NCI-H1436 (cell line): ENCODE measurements at regions not wholly inside any gene's neighbourhood (a gene's known extent, or its start where the extent isn't known, plus 50 kb on each side); places are given as distances from the start of the nearest gene placed in this dataset.
"Not testable (repeated sequence)": the region's sequence is repeated elsewhere in the genome, so short reads cannot be mapped to it uniquely, and the experiment has no call there.

Experiments used
- DNase-seq: peaks from one replicate; lab custom pipeline; 2025; lab: John Stamatoyannopoulos, UW

DNA sequence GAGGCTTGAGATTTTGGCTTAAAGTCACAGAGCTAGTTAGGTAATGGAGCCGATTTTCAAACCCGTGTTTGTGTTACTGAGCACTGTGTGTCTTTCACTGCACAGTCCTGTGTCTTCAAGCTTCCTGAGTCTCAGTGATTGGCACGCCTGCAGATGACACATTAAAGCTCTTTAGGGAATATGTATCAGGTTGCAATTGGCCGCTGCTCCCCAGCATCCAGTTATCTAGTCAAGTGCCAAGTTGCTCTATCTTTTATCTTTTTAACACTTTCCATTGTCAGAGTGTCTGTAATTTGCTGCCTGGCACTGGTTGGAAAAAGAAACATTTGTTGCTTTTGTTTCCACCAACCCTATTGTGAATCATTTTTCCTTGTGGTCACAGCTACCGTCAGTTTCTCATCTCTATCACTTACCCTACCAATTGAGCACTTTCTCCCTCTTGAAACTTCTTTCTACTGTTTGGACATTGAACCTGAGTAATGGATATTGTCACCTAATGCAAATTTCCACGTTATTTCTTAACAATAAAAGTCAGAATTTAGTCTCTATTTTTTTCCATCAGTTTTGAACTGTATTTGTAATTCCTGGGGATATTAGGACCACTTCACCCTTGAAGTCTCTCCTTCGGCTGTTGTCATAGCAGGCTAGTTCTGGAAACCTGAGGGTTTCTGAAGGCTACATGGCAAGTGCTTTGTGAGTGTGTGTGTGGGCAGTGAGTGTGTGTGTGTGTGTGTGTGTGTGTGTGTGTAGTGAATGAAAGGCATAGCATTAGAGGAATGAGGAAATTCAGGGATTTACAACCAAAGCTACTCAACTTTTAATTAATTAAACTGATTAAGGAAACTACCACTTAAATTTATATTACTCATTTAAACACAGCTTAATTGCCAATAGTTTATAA is 274.3 kb downstream of the ISL1 start:
- DNase-seq: no peak

DNA sequence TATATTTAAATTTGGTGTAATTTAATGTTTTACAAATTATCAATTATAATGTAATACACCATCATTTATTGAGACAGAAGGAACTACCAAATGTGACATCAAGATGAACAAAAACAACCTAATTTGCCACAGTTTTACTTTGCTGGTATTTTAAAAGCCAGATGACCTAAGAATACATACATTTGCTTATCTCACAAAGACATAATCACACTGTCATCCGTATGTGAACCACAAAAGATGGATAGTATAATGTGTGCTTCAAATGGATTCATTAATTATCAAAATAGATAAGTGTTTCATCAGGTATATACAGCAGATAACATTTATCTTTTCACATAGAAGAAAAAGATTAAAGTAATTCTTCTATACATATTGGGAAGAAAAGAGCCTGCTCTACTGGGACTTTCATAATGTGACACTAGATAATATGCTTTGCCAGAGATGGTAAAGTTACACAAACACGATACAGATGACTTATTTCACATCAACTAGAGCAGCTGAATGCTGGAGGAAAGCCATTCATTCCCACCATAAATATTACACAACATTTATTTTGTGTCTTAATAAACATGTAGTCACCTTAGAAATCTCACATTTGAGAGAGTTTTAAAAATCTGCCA is 278.5 kb downstream of the ISL1 start:
- DNase-seq: no peak

DNA sequence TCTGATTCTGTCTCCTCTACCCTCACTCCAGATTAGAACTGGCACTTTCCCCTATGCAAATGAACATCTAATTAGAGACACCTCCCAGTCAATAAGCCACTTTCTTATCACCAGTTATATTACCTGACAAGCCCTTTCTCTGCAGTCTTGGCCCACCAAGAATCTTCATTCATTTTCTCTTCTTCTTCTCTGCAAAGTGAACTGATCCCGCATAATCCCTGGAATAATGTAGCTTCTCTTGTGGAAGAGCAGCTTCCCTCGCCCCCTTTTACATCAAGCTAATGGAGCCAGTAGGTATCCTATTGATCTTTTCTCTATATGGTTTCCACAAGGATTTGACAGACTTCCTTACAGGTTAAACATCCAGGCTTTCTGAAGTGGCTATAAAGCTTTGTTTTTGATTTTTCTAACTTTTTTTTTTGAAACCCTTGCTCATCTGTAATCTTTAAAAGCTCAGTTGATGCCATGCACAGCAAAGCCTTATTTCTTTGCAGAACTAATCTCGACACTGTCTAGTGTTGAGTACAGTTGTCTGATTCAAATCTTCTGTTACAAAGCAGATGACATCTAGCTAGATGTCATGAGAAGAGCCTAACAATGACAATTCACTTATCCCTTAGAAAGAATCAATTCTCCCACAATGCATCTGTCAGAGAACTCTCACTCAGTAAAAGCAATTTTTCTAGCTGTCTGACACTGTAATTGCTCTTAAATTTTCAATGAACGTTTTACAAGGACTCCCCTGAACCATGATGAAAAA is 281.4 kb downstream of the ISL1 start:
- no peak for DNase-seq

DNA sequence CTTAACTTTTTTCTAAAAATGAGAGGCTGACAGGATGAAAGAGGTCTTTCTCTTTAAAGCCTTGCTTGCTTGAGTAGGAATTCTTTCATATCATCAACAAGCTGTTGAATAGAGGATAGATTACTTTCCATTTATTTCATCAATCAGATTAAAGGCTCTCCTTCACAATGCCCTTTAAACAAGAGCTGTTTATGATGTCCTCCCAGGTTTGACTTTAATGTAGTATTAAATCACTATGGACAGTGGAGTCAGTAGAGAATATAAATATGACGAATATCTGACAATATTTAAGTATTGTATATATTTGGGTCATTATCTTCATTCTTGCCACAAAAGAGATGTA is 282.0 kb downstream of the ISL1 start:
- DNase-seq: no peak

DNA sequence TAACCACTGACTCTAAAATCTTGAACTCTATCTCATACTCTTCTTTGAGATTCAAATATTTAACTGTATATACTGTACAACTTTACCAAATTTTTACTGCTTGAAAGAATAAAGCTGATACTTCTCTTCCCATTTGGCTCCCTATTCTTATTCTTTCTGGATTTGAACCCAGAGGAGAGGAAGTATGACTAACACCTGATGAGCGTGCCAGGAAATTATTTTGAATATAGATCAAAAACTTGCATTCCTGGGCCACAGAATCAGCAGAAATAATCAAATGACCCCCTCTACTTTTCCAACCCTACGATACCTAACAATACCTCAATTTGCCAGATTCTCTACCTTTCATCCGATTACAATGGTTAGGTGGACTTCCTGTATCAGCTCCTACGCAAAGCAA is 285.8 kb downstream of the ISL1 start:
- DNase-seq: no peak

DNA sequence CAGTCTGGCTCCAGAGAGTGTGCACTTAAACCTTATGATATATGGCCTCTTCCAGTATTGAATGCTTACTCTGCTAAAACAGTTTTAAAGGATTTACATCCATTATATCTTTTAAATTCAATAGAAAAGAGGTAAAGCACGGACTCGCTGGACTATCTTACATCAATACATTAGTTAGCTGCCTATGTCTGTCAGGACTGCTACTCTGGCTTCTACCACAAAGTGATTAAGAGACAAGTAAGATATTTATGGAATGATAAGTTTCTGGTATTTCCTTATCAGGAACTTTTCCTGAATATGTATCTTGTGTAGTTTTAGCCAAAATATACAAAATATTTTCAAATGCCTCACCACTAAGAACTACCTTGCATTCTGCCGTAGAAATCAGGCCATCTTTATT is 295.1 kb downstream of the ISL1 start:
- no peak for DNase-seq

DNA sequence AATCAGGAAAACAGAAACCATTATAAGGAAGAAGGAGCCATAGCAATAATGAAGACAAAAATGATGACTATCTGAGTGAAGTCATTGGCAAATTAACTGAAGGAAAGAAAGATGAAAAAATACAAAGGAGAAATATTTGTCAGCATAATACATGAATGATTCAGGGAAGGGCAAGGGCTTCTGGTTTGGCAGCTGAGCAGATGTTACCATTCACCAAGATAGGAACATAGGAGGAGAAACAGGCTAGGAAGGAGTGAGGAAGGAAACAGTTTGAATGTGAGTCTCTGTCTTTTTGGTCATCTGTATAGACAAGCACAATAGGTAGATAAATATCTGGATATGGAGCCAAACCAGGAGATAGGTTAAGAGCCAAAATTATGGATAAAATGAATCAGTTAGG is 296.0 kb downstream of the ISL1 start:
- no peak for DNase-seq

DNA sequence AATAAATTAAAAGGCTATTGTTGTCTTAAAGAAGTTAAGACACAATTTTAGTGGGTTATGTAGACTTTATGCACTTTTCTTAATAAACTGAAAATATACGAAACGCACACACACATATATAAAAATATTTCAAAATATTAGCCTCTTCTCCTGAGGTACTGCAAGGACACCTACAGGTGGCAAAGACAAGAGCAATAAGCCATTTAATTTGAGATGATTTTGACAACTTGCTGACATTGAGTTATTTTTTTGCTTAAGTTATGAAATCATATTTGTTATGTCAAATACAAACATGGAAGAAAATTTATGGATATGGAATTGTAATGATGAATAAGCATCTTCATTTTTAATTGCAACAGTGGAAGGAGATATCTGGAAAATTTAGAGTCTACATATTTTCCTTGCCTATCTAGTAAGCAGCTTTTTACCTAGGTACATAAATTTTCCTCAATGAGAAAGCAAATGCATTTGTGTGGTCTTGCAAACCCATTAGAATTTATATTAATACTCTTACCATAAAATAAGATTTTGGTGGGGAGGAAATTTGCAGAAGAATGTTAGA is 301.6 kb downstream of the ISL1 start:
- no peak for DNase-seq

DNA sequence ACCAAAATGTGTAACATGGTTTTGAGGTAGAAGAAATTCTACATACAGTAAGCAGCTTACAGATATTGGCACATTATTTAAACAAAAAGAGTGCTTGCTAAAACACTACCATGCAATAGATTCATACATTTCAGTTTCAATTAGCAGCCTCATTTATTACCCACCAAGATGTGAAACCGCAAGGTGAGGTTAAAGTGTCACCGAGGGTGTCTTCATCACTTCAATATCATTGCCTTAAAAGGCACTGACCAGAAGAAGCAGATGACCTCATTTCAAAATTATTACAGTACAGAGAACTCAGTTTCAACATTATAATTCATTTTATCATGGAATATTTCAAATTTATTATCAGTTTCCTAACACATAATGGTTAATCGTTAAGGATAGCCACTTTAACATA is 302.2 kb downstream of the ISL1 start:
- no peak for DNase-seq

DNA sequence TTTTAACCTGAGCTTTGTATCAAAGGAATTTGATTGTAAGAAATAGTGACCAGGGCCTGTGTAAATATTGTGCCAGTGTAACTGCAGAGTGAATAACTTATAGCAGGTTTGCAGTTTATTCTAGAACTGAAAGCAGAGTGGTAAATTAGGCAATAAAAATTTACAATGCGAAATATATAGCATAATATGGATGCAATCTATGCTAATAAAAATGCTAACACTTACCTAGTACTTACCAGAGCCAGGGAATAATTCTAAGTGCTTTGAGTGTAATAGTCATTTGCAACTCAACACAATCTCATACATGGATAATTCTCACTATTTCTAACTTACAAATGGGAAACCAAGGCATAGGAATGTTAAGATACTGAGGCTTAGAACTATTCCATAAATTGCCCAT is 303.4 kb downstream of the ISL1 start:
- DNase-seq: no peak

DNA sequence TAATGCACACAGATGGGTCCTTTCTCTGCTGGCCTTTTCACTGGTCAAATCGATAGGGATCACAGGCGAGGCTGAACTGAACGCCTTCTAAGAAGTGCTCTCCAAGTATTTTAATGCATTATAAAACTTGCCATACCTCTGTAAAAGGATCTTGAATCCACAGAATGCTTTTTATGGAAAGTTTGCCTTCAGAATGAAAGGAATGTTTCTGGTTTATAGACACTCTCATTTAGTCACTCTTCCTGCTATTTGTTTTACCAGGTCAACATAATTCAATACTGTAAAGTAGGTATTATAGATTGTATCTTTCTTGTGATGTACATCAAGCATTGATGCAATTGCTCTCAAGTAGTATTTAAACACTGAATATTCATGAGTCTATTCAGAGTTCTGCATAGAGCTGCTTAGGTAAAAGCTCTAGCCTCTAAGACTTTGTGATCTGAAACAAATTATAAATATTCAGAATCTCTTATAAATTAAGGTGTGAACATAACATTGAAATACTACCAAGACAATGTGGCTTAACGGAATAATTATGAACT is 308.4 kb downstream of the ISL1 start:
- no peak for DNase-seq

DNA sequence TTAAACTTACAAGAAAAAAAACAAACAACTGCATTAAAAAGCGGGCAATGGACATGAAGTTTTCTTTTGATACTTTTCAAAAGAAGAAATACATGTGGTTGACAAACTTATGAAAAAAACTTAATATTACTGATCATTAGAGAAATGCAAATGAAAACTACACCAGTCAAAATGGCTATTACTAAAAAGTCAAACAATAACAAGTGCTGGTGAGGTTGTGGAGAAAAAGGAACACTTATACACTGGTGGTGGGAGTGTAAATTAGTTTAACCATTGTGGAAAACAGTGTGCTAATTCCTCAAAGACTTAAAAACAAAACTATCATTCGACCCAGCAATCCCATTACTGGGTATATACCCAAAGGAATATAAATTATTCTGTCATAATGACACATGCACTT is 311.6 kb downstream of the ISL1 start:
- no peak for DNase-seq

DNA sequence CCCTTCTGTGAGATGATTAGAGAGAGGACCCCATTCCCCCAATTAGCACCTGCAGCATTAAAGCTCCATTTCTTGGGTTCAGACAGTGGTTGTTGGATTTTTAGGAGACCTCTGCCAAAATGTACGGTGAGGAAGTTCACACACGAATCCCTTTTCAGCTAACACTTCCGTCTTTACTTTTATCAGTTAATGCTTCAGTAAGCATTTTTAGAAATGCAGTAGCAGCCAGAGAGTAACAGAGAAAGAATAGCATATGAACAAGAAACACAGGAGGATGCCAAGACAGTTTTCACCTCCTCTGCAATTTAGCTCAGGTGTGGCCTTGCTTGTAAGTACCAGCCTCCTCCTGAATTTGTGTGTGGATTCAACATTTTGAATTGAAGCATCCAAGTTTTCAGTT is 312.9 kb downstream of the ISL1 start:
- DNase-seq: no peak

DNA sequence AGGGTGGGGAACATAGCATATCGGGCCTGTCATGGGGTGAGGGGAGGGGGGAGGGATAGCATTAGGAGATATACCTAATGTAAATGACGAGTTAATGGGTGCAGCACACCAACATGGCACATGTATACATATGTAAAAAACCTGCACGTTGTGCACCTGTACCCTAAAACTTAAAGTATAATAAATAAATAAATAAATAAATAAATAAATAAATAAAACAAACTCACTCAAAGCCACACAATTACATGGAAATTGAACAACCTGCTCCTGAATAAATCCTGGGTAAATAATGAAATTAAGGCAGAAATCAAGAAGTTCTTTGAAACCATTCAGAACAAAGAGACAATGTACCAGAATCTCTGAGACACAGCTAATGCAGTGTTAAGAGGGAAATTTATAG is 318.8 kb downstream of the ISL1 start:
- DNase-seq: not testable (repeated sequence)

DNA sequence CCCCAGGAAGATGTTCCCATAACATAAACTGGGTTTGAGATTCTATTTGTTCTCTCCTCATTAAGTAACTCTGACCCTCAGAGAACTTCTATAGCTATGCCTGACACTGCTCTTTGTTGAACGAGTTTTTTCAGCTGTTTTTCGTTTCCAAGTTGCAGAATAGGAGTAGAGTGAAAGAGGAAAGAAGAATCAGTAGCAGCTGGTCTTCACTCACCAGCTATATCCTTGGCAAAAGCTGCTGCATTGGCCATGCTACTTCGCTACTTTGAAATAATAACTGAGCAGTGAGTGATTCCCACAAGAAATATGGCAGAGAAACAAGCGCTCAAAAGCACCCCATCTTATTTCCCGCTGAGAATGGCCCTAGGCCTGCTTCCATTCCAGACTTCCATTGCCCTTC is 329.0 kb downstream of the ISL1 start:
- no peak for DNase-seq

DNA sequence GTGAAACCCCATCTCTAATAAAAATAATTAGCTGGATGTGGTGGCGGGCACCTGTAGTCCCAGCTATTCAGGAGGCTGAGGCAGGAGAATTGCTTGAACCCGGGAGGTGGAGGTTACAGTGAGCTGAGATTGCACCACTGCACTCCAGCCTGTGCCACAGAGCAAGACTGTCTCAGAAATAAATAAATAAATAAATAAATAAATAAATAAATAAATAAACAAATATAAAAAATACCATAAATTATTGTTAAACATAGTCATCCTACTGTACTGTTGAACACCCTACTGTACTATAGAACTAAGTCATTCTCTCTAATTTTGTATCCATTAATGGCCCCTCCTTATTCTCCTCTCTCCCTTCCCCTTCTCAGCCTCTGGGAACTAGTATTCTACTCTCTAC is 332.2 kb downstream of the ISL1 start:
- not testable (repeated sequence) for DNase-seq

DNA sequence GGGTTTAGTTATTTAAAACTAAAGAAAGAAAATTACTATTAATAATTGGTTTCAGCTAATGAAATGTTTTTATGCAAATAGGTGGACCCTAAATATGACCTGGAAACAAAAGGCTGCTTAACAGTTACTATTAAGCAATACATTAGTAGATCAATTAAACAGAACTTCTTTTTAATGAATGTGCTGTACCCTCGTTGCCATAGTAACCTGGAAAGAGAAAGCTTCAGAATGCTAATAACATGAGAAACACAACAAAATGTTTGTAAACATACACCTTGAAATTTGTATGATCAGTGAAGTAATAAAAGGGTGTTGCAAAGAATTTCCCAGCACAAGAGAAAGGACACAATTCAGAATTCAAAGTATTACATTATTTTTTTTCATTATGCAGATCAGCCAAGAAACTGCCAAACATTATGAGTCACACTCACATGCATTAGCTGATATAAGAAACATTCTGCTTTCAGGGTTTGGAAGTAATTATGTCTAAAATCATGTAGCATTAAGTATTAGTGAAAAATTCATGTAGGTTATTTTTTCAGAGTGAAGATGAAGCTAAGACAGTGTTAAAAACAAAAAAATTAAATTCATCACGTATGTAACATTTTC is 348.3 kb downstream of the ISL1 start:
- no peak for DNase-seq

DNA sequence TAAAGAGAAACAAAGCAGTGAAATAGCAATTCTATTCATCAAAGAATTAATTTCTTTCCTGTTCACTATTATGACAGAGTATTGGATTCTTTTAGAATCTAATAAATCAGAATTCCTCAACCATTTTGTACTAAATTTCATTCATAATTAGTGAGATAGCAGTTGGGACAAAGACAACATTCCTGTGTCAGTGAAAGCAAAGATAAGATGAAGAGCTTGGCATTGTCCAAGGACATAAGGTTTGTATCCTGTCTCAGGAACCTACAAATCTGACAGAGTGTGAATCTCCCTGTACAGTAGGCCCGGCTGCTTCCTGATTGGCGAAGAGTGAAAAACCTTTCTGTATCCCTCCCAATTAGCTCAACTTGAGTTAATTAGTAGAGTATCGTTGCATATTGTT is 349.1 kb downstream of the ISL1 start:
- DNase-seq: no peak

DNA sequence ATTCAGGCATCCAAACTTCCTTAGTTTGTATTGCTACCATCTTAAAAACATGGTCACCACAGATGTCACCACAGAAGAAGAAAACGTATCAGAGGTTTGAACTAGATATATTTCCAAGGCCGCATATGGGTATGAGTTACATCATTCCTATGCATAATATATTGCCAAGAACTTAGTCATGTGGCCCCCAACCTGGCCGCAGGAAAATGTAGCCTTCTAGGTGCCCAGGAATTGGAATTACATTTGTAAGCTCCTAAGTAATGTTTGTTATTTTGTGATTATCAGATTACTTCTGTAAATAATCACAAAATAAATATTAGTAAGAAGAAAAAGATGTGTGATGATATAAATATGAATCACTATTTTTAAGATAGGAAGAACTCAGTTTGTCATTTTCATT is 351.4 kb downstream of the ISL1 start:
- no peak for DNase-seq

DNA sequence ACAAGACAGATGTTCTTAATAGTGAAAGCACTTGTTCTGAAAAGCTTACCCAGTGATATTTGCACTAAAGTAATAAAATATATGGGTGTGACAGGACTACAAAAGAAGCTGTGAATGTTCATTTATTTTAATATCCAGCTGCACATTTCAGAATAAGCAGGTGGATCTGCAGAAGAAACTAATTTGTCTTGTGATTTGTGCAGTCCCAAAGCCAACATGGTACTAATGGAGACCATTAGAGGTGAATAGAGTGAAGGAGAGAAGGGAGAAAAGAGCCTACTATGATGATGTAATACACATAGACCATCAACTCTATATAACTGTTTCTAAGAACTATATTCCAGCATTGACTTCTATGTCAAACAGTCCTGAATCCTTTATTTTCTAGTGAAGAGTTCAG is 362.8 kb downstream of the ISL1 start:
- DNase-seq: no peak

DNA sequence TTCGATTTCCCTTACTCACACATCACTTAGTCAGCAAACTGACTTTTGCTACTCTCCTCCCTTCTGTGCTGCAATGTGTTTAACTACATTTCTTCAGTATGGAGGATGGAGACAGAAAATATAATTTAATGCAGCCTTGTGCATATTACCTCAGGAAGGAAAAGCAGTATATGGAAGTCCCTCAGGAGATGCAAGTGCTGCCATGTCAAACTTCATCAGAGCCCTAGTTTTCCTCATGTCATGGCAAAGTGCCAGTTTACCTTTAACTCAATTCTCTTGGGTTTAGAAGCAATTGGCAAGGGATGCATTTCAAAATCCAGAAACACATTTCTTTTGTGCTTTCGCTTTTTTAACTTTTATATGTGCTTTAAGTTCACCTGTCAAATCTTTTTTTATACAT is 365.4 kb downstream of the ISL1 start:
- DNase-seq: no peak
